Retinal pigment epithelial cell (primary cell): ENCODE measurements at regions not wholly inside any gene's neighbourhood (a gene's known extent, or its start where the extent isn't known, plus 50 kb on each side); places are given as distances from the start of the nearest gene placed in this dataset.

Experiments
- DNase-seq: peaks from one replicate; pipeline ENCODE4 v3.0.0-alpha.2; 2010; ENCODE audit warnings: low read depth
- H3K4me3 ChIP-seq: 2 replicates; pipeline ENCODE4 v1.5.1; 2011; ENCODE audit warnings: mild to moderate bottlenecking, low read length, control low read depth, moderate library complexity
- CTCF ChIP-seq: conservative IDR thresholded peaks from 2 replicates; pipeline ENCODE4 v1.5.1; 2011; ENCODE audit warnings: low read depth, low read length, control low read depth, inconsistent platforms

- no peak for TF ChIP-seq CTCF
- H3K4me3 ChIP-seq = no peak overlapping the region
- no peak for DNase-seq
These were observed 63.1 kb downstream of the TSN start for GRCh38 chr2:121818546-121818945.

DNA sequence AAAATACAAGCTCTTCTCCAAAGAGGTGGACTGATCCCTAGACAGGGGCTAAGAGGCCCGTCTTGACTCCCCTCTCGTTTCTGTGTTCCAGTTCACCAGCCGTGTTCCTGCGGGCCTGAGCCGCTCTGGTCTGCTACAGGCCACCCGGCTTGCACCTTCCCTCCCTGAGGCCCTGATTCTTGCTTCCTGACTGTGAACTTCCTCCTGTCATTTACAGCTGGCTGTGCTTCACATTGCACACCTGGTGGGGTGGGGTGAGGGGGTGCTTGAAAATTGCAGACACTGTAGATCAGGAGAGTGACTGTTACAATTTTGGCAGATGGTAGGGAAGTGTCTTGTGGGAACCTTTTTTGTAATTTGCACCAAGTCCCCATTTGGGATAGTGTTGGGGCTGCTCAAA is 64.4 kb downstream of the TSN start:
- no peak for TF ChIP-seq CTCF
- no peak for DNase-seq
- no peak overlapping the region for H3K4me3 ChIP-seq

DNA sequence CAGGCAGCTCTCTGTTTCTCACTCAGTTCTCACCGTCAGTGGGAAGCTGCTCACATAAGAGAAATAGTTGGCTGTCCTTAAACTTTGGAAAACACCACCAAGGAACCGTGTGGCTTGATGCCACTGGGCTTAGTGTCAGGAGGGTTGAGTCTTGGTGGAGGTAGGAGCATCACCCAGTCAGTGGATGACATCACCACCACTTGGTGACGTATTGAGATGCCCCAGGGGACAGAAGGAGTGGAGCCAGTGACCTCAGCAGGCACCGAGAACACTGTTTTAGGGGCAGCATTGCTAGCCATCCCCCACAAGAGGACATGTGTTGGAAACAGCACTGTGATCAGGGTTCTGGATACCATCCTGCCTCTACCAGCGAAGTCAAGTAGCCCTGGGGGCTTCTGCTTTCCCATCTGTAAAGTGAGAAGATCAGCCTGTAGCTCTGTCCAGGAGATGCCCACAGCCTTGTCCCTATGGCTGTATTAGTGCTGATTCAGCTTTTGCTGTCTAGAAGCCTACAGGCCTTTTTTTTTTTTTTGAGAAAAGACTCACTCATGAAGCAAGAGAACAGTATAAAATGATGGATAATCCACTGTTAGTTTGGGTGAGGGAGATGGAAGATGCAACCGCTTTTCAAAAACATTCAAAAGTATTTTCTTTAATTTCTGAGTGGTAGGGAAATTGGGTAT is 66.2 kb downstream of the TSN start:
- no peak overlapping the region for H3K4me3 ChIP-seq
- no peak for DNase-seq
- TF ChIP-seq CTCF = no peak

DNA sequence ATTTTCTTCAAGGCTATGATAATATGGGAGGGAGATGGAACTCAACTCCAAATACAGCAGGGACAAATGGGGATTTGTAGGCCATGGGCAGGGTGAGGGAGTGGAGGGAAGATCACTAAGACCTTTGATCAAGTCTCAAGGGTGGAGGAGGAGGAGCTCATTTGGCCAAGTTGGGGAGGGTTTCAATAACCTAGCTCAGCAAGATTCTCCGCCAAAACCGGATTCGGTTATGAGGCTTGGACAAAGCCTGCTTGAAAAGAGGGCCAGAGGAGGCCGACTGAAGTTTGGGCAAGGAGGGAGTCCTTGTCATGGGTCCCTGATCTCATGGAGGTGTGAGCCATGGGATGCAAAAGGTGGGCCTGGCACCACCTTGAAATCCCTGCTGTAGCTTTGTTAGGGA is 68.8 kb downstream of the TSN start:
- no peak for TF ChIP-seq CTCF
- no peak overlapping the region for H3K4me3 ChIP-seq
- no peak for DNase-seq

- TF ChIP-seq CTCF = no peak
These were observed 69.8 kb downstream of the TSN start for GRCh38 chr2:121825003-121825950.

GRCh38 chr2:121826036-121826435 is 70.6 kb downstream of the TSN start:
- H3K4me3 ChIP-seq = no peak overlapping the region
- no peak for DNase-seq
- no peak for TF ChIP-seq CTCF

More at GRCh38 chr2:121825003-121825950, 69.8 kb downstream of the TSN start:
- H3K4me3 ChIP-seq = no peak overlapping the region
- DNase-seq = no peak
